ENCODE measurements at regions not wholly inside any gene's neighbourhood (a gene's known extent, or its start where the extent isn't known, plus 50 kb on each side); places are given as distances from the start of the nearest gene placed in this dataset.
"Not testable (repeated sequence)": the region's sequence is repeated elsewhere in the genome, so short reads cannot be mapped to it uniquely, and the experiment has no call there.

DNA sequence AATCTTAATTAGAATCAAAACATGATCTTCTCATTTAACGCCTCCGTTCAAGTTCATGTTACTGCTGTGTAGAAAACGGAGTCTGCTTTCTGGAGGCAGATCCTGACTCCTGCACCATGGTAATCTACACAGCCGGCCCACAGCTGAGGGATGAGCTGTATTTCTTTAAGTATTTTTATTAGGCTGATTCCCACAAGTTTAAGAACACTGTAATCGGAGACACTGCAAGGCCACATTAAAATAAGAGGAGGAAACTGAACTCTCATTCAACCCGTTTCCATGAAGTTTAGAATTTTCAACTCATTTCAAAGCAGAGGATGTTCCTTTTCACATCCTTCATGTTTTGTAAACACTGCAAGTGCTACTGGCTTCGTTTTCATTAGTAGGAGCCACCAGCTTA lies 372.2 kb downstream of the NFIB start:
- peak; percentile 22 for DNase-seq

DNA sequence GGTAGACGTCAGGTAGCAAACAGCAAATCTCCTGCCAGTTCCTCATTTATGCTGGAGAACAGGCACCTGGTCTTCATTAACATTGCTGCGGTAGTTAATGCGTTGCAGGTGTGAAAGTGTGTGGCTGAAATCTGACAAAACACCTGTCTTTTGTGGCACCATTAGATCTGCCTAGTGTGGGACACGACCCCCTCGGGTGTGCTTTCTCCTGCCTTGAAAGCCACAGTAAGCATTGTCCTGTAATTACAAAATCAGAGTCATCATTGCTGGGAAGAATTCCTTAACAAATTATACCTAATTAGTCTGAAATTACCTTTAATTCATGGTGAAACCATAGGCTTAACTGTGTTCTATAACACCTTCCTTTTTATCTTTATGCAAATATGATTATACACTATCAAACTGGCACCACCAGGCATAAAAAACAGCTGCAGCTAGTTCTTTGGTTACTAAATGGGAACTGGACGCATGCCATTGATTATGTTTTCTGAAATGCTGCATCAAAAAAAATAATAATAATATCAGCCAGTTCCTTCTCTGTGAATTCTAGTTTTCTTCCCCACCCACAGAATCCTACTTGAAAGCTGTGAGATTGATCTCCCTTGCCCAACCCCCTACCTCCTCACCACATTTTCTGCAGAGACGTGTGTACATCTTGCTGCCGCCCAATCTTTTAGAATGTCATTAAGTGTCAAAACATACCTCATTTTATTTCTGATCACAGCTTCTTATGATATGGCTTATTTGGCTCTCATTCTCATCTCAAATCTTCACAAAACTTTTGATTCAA lies 374.0 kb downstream of the NFIB start:
- no peak for DNase-seq

DNA sequence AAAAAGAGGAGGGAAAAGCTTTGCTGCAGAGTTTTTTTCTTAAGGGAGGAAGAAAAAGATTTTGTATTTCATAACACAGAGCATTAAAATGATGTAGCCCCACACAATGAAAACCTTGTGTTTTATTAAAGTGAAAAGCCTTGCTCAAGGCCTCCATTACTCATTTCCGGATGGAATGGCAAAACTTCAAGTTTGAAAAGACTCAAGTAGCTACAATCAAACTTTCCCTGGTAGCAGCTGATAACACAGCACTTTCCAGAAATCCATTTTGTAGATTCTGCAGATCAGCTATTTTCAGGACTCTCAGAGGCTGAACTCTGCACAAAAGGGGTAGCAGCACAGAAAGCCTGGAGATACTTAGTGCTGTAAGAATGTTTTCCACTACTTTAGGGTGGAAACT lies 374.8 kb downstream of the NFIB start:
- peak; percentile 62 for DNase-seq

DNA sequence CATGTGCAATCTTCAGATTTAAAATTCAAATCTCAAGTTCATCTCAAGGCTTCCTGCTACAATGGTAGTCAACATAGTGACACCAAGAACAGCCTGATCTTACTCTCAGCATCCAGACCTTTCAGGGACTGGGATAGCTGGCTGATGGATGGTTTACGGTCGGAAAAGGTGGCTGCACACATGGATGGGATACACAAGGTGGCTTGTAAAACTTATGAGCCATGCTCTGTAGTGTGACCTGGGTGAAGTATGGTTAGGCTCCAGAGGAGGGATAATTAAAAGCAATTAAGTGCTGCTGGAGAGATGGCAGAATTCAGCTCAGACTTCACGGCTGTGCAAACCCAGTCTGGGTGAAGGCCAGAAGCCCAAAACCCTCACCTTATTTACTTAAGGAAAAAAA lies 379.5 kb downstream of the NFIB start:
- DNase-seq, result no peak

DNA sequence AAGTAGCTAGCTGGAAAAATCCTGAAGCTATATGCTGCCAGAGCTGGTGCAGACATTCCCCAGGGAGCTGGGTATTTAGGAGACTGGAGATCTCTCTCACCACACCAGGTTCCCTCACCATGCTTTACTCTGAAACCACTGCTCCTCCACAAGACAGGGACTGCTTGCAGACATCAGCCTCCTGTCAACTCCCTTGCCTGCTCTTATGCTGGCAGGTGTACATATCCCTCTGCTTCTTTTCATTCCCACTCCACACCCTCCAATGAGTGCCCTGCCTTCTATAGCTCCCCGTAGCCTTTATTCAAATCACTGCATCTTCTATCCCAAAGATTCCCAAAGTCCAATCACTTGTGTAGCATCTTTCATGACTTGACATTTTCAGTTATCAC lies 380.7 kb downstream of the NFIB start:
- no peak for DNase-seq

DNA sequence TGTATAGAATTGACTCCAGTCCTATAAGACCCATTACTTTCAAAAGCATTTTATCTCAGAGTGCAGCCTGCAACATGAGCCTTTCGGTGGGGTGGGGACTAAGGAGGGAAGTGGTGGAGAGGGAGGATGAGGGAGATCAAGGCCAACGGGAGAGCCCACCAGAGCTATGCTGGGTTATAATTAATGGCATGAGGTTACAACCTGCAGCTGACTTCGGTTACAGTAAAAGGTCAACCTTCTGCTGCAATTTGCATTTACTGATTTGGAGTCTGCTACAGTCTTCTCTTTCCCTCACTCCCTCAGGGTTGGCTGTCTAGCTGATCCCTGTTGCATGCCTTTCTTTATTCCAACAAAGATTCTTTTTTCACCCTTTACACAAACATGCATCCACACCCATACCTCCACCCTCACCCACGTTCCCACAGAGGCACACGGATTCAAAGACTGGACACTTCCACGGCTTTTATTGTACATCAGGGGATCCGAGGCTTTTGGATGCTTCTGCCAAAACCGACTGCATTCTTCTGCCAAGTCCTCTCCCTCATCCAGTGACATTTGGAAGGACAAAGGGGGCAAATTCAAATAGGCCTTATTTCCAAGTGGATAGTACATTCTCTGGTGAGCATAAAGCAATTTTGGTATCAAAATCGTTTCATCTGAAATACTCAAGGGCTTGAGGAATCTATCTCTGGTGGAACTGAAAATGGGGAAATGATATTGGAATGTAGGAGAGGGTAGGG lies 381.2 kb downstream of the NFIB start:
- DNase-seq, result no peak

DNA sequence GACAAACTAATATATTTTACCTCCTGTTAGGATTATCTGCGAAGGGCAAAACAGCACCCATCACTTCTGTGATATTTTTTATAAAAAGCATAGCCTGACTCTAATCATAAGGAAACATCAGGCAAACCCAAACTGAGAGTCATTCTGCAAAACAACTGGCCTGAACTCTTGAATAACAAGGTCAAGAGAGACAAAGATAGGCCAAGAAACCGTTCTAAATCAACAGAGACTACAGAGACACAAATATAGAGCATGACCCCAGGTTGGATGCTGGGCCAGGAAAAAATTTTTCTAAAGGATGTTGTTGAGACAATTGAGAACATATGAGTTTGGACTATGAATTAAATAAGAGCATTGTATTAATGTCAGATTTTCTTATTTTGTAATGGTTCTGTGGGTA lies 384.9 kb downstream of the NFIB start:
- no peak for DNase-seq

DNA sequence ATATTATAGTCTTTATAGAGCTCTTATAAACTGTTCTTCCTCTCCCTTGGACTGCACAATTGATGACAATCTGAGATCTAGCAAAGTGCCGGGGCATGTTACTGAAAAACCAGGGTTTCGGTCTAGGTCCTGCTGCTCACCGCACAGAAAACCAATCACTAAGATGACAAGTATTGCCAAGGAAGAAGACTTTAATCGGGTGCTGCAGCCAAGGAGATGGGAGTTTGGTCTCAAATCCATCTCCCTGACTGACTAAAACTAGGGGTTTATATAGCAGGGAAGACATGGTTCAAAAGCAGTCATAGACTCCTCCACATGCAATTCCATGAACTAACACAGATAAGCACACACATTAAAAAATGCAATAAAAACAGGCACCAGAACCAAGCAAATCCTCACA lies 390.6 kb downstream of the NFIB start:
- DNase-seq, result no peak

DNA sequence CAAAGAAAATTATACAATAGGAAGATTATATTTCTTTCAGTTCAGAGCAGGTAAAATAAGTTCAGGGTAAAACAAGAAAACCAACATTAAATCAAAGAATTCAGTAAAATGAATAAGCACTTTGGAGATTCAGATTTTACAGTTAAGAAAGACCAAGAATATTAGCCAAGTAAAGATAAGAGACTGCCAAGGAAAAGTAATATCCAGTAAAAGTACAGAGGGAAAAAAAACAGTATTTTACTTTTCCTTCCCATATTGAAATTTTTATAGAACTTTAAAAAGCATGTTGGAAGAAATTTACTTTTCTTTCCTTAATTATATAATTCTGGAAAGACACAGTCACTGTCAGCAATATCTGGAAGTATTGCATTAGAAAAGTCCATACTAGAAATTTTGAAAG lies 393.4 kb downstream of the NFIB start:
- no peak for DNase-seq

DNA sequence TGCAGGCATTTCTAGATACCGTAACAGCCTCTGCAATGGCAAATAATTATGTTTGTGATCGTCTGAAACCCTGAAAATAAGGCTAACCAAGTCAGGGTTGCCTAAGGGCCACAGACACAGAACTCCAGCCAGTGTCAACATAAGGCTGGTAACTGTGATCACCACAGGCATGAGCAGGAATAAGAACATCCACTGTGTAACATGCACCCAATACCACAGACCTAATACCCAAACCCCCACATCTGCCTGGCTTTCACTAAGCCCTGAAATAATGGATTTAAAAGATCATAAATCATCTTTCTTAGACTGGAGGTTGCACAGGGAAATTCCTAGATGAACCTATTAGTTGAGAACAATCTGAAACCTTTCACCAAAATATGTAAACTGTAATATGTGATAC lies 394.5 kb downstream of the NFIB start:
- no peak for DNase-seq

DNA sequence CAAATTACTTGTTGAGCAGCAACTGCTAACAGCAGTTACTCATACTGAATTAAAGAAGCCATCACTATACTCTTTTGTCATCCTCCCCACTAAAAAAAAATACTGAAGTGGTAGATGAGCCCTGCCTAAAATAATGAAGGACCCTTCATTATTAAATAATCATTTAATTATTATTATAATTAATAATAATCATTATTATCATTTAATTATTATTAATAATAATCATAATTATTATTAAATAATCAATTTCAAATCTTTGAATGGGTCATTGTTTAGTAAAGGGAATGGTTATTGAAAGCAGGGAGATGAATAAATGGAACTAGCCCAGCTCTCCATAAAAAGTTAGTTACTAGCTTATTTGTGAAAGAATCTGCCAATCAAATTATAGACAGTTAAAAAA lies 396.4 kb downstream of the NFIB start:
- no peak for DNase-seq

DNA sequence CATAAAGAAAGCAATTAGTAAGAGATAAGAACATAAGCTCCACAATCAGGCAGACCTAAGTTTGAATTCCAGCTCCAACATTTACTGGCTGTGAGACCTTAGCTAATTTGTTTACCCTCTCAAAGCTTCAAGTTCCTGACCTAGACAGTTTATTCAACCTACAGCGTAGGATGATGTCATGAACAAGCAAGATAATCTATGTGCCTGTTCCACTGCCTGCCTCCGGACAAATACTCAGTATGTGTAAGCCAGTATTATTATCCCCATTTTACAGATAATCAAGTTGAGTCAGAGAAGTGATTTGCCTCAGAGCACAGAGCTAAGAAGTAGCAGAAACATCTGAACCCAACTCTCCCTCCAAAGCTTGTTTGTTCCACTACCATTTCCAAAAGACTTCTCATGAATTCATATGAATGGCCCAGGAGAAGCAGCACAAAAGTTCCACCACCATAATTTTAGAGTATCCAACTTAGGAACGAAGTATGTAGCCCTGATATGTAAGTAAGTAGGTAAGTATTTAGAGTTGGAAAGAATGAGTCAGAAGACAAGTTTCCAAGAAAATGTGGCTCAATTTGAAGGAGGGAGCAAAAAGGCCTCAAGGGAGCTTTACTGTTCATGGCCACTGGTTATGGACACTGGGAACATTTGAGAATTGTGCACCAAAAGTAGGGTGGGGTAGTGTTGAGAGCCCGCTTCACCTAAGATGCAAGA lies 398.2 kb downstream of the NFIB start:
- DNase-seq, result peak; percentile 12

DNA sequence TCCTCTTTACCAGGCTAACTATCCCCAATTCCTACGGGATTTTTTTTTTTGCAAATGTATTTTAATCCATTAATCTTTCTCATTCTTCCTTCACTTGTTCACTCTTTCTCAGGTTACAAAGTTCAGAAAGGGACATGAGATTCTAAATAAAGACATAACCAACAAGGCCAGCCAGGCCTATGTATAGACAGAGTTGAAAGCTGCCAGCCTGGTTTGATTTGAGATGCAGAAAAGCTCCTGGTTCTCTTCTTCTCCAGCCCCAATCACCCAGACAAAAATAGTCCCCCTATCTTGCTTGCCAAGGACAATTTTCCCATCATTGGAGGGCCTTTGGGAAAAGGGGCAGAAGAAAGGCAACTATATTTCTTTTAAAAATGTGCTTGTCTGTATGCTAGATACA lies 398.8 kb downstream of the NFIB start:
- no peak for DNase-seq

DNA sequence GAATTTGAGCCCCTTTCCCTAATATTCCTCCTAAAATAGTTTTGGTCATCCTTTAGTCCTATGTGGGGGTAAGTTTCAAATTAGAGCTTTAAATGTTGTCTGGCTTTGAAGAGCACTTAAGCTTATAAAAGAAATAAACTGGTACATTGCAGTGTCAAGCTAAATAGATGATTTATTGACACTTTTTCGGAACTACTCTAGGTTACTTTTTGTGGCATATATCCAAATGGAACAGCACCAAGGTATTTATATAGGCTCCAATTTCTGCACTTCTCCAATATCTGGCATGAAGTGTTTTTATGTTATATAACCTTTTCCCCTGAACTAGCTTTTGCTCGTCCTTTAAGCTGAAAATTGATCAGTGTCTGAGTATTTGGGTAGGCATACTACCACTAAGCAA lies 402.5 kb downstream of the NFIB start:
- no peak for DNase-seq

DNA sequence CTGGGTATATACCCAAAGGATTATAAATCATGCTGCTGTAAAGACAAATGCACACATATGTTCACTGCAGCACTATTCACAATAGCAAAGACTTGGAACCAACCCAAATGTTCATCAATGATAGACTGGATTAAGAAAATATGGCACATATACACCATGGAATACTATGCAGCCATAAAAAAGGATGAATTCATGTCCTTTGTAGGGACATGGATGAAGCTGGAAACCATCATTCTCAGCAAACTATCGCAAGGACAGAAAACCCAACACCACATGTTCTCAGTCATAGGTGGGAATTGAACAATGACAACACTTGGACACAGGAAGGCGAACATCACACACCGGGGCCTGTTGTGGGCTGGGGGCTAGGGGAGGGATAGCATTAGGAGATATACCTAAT lies 406.1 kb downstream of the NFIB start:
- not testable (repeated sequence) for DNase-seq

DNA sequence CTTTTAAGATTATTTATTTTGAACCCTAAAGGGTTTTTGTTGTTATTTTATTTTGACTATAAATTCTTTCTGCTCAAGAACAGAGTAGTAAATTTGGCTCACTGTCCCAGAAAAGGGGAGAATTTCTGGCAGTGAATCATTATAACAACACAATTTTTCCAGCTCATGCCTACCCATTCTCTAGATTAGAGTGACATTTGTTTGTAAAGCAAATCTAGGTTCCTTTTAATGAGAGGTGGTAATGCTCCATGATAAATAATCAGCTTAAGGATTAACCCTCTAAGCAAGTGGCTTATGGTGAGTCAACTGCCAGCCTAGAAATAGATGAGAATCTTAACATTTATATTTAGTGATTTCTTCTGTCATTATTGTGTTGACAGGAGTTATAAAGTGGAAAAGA lies 409.2 kb downstream of the NFIB start:
- peak; percentile 8 for DNase-seq

DNA sequence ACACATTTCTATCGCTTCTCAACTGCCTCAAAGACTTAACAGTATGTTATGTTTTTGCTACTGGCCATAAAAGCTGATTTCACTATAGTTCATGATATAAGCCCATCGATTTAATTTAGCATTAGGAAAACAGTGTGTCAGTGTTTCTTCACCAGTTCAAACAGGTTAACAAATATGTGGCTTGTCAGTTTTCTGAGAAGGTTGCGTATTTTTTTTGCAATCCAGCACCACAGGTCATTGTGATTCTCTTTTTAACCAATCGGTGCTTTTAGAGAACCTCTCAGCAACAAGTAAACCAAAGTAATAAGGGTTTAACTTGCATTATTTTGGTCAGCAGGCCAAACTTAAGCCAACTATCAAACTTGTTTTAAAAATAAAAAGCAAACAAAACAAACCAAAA lies 409.6 kb downstream of the NFIB start:
- no peak for DNase-seq

DNA sequence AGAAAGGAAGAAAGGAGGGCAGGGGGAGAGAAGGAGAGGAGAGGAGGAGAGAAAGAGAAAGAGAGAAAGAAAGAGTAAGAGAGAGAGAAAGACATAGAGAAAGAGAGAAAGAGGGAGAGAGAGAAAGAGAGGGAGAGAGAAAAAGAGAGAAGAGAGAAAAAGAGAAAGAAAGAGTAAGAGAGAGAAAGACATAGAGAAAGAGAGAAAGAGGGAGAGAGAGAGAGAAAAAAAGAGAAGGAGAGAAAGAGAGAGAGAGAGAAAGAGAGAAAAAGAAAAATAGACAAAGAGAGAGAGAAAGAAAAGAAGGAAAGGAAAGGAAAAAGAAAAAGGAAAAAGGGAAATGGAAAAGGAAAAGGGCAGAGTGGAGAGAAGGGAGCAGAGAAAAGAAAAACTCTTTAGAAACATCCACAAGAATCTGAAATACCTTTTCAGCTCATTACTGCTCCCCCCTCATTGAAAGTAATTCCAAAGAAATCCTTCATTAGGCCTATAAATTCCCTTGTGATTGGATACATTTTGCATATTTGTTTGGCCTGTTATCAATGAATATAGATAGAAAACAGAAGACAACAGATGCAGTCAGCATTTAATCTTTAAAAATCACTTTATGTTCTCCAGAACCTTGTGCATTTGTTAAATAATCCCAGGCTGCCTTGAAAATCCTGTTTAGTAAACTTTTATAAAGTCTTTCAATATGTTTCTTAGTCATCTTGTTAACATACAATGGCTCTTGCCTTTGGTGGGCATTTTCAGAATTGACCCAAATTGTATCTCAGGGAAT lies 411.5 kb downstream of the NFIB start:
- DNase-seq, result no peak

DNA sequence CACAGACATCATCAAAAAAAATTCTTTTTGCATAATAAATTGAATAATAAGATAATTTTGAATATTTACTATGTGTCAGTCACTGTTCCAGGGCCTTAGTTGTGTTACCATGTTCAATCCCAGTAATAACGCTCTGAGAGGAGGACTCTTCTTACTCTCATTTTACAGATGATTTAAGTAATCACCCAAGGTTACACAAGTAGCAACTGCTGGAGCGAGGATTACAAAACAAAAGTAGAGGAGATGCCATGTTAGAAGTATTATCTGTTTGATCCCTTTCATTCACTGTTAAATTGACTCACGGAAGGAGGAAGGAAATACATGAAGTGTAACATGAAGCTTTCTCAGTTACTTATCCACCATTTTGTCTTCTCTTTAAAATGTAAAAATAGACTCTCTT lies 412.8 kb downstream of the NFIB start:
- no peak for DNase-seq

DNA sequence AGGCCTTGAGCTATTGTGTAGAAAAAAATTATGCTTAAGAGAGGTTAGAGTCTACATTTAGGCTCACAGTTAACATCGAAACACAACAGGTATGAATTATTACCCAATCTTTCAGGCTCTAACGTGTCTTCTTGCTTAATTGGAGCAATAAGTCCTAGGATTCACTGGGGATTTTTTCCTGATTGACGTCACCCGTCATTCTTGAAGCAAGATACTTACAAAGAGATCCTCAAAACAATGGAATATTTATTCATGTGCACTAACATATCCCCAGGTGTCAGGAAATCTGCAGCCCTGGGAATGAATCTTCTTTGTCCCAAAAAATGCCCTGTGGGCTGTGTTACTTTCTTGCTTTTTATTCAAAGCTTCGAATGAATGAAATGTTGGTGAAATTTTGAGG lies 413.5 kb downstream of the NFIB start:
- no peak for DNase-seq

DNA sequence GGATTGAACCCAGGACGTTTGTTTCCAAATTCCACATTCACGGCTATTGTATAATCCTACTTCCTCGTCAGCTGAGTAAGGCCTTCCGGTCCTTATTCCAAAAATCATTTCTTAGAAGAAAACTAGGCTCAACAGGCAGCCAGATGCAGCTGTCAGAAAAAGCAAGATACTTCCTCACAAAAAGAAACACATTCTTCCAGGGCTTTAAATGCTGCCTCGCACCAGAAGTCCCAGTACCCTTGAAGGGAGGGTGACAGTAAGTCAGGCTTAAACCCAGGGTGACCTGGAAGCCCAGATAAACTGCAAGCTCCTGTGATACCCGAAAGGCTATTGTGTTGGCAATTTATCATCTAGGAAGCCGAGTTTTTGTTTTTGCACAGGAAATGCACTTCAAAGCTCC lies 414.0 kb downstream of the NFIB start:
- no peak for DNase-seq

DNA sequence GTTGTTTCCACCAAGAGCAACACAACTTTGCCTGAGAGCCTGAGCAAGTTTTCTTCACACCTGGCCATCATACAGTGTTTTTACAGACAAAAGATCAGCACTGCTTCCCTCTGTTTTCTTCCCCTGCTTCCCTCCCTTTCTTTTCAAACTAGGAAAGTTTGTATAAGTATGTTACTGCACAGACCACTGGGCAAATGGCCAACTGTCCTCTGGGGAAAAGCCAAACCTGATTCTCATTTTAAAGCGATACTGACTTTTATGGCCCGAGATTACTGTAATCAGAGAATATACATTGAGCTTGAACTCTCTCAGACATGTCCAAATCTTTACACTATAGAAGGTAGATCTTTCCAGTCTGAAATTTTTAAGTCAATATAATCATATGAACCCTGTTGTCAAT lies 415.0 kb downstream of the NFIB start:
- DNase-seq, result no peak
